ENCODE measurements at regions not wholly inside any gene's neighbourhood (a gene's known extent, or its start where the extent isn't known, plus 50 kb on each side); places are given as distances from the start of the nearest gene placed in this dataset.

DNA sequence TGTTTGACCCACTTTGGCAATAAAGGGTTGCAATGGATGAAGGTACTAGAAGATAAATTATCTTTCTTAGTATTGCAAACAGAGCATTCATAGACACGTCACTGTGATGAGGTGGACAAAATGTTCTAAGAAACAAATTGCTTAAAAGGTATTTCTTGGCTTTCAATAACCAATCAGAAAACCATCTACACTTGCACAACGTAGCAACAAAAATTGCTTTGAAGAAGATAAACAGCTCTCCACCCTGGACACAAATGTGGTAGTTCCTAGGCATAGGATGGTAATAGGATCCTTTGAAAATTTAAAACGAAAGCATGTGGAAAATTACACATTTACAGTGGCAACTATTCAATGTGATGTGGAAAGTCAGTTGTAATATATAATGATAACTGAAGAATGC lies 439.9 kb upstream of the ETAA1 start:
- no peaks in the 10 kb centered on the region for H3K36me3 ChIP-seq (ENCODE audit: control insufficient read depth, insufficient read depth, low read length)
- no peaks in the 10 kb centered on the region for H3K36me3 Mint-ChIP-seq (ENCODE audit: low read depth)
- H3K9me3 Mint-ChIP-seq: no peaks in the 10 kb centered on the region
- 92 to 93% methylated on average over 2 to 3 of the region's 3 CpGs for WGBS, 2 experiments (ENCODE audit: insufficient coverage in 1 of 2, insufficient read length in 1 of 2)
- no peak overlapping the region for H3K9ac ChIP-seq (ENCODE audit: extremely low read depth, low read length, poor library complexity, severe bottlenecking)
- H3K4me3 ChIP-seq (ENCODE audit: low read length): no peak overlapping the region
- no peaks in the 10 kb centered on the region for H3K9me3 ChIP-seq (ENCODE audit: control insufficient read depth, low read length)
- TF ChIP-seq, protein P1, sequence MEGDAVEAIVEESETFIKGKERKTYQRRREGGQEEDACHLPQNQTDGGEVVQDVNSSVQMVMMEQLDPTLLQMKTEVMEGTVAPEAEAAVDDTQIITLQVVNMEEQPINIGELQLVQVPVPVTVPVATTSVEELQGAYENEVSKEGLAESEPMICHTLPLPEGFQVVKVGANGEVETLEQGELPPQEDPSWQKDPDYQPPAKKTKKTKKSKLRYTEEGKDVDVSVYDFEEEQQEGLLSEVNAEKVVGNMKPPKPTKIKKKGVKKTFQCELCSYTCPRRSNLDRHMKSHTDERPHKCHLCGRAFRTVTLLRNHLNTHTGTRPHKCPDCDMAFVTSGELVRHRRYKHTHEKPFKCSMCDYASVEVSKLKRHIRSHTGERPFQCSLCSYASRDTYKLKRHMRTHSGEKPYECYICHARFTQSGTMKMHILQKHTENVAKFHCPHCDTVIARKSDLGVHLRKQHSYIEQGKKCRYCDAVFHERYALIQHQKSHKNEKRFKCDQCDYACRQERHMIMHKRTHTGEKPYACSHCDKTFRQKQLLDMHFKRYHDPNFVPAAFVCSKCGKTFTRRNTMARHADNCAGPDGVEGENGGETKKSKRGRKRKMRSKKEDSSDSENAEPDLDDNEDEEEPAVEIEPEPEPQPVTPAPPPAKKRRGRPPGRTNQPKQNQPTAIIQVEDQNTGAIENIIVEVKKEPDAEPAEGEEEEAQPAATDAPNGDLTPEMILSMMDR (conservative IDR thresholded peaks at IDR 0.05): no peak
- H3K4me1 Mint-ChIP-seq: no peaks in the 10 kb centered on the region
- H3K27me3 Mint-ChIP-seq (ENCODE audit: insufficient read depth): no peaks in the 10 kb centered on the region
- H3K4me1 ChIP-seq (ENCODE audit: control insufficient read depth, insufficient read depth, low read length): no peaks in the 10 kb centered on the region
- no peak overlapping the region for H3K27ac Mint-ChIP-seq
- no peak overlapping the region for H3K4me3 Mint-ChIP-seq
- no peak overlapping the region for H3K27ac ChIP-seq (ENCODE audit: low read depth, low read length)
- no peaks in the 10 kb centered on the region for H3K27me3 ChIP-seq (ENCODE audit: control insufficient read depth, insufficient read depth, low read length, poor library complexity, severe bottlenecking)
- DNase-seq: no peak

DNA sequence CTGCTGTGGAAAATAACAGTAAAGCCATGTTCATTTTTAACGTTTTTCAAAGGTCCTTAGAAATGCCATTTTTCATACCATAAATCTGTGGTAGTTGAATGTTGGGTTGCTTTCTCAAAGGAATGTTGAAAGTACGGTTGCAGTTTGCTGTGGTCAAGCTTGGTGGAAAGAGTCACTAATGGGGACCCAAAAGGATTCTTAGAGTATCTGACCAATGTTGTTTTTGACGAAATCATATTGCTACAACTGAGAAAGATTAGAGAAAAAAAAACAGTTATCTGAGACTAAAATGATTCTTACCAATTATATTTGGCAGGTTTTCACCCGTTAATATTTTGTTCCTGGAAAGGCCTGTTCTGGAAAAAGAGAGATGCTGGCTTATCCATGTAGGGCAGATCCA lies 439.5 kb upstream of the ETAA1 start:
- TF ChIP-seq, protein P1 (conservative IDR thresholded peaks at IDR 0.05): no peak
- H3K9me3 ChIP-seq (ENCODE audit: control insufficient read depth, low read length): no peaks in the 10 kb centered on the region
- no peak overlapping the region for H3K9ac ChIP-seq (ENCODE audit: extremely low read depth, low read length, poor library complexity, severe bottlenecking)
- H3K4me3 ChIP-seq (ENCODE audit: low read length): no peak overlapping the region
- H3K36me3 ChIP-seq (ENCODE audit: control insufficient read depth, insufficient read depth, low read length): no peaks in the 10 kb centered on the region
- Mint-ChIP-seq H3K36me3 (ENCODE audit: low read depth) (no peaks in the 10 kb centered on the region), H3K4me3 (no peak overlapping the region), H3K4me1 (peaks cover 2% of the 10 kb centered on the region), H3K27me3 (ENCODE audit: insufficient read depth) (no peaks in the 10 kb centered on the region), H3K9me3 (no peaks in the 10 kb centered on the region), H3K27ac (no peak overlapping the region)
- no peaks in the 10 kb centered on the region for H3K27me3 ChIP-seq (ENCODE audit: control insufficient read depth, insufficient read depth, low read length, poor library complexity, severe bottlenecking)
- no peaks in the 10 kb centered on the region for H3K4me1 ChIP-seq (ENCODE audit: control insufficient read depth, insufficient read depth, low read length)
- 92 to 93% methylated on average over 4 of the region's 4 CpGs for WGBS, 2 experiments (ENCODE audit: insufficient coverage in 1 of 2, insufficient read length in 1 of 2)
- DNase-seq: no peak
- H3K27ac ChIP-seq (ENCODE audit: low read depth, low read length): no peak overlapping the region

DNA sequence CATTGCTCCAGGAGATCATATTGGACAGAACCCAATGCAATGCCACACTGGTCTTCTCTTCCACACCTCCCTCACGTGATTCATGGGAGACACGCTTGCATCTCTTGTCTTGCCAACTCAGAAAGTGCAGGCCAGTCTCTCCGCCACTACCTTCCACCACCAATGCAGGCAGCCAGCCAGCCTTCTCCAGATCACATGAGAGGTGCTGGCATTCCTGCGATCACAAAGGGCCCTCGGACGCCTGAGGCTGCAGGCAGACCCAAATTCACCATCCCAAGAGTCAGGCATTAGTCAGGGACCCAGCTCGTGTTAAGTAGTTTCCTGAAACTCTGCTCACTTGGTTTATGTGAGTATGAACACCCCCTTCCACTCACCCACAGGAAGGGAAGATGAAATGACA lies 437.0 kb upstream of the ETAA1 start:
- Mint-ChIP-seq H3K36me3 (ENCODE audit: low read depth) (no peaks in the 10 kb centered on the region), H3K27me3 (ENCODE audit: insufficient read depth) (no peaks in the 10 kb centered on the region), H3K9me3 (no peaks in the 10 kb centered on the region), H3K27ac (no peak overlapping the region), H3K4me3 (no peak overlapping the region), H3K4me1 (peaks cover 6% of the 10 kb centered on the region)
- Histone ChIP-seq H3K9ac (ENCODE audit: extremely low read depth, low read length, poor library complexity, severe bottlenecking) (no peak overlapping the region), H3K36me3 (ENCODE audit: control insufficient read depth, insufficient read depth, low read length) (no peaks in the 10 kb centered on the region), H3K27ac (ENCODE audit: low read depth, low read length) (no peak overlapping the region), H3K4me1 (ENCODE audit: control insufficient read depth, insufficient read depth, low read length) (no peaks in the 10 kb centered on the region), H3K9me3 (ENCODE audit: control insufficient read depth, low read length) (no peaks in the 10 kb centered on the region), H3K4me3 (ENCODE audit: low read length) (no peak overlapping the region), H3K27me3 (ENCODE audit: control insufficient read depth, insufficient read depth, low read length, poor library complexity, severe bottlenecking) (no peaks in the 10 kb centered on the region)
- TF ChIP-seq, protein P1 (conservative IDR thresholded peaks at IDR 0.05): no peak
- 93 to 100% methylated on average over 2 to 7 of the region's 7 CpGs for WGBS, 2 experiments (ENCODE audit: insufficient coverage in 1 of 2, insufficient read length in 1 of 2)
- DNase-seq: no peak
